Skeletal muscle tissue (tissue), 3 donors: ENCODE measurements at regions not wholly inside any gene's neighbourhood (a gene's known extent, or its start where the extent isn't known, plus 50 kb on each side); places are given as distances from the start of the nearest gene placed in this dataset.

Experiments used
- H3K27ac ChIP-seq: one replicate; pipeline ENCODE4 v1.7.0; 2013; ENCODE audit warnings: mild to moderate bottlenecking, low read depth, low read length, inconsistent platforms
- H3K27me3 ChIP-seq, 3 donors: one replicate each; pipeline ENCODE4 v1.7.0; 2013; ENCODE audit warnings: low read length in 3 of 3; ENCODE audit not compliant: control insufficient read depth in 3 of 3, insufficient read depth in 3 of 3
- H3K36me3 ChIP-seq, 3 donors: one replicate each; pipeline ENCODE4 v1.7.0; 2013; ENCODE audit warnings: low read length in 3 of 3; ENCODE audit not compliant: control insufficient read depth in 3 of 3, insufficient read depth in 3 of 3
- H3K4me1 ChIP-seq, 3 donors: one replicate each; pipeline ENCODE4 v1.7.0; 2013; ENCODE audit warnings: low read length in 3 of 3, mild to moderate bottlenecking in 3 of 3; ENCODE audit not compliant: control insufficient read depth in 3 of 3, insufficient read depth in 3 of 3
- H3K4me3 ChIP-seq, 3 donors: one replicate each; pipeline ENCODE4 v1.7.0; 2013; ENCODE audit warnings: low read length in 3 of 3
- H3K9ac ChIP-seq, 3 donors: one replicate each; pipeline ENCODE4 v1.7.0; 2013; ENCODE audit warnings: low read length in 3 of 3, mild to moderate bottlenecking in 3 of 3, moderate library complexity in 2 of 3, low read depth in 1 of 3
- H3K9me3 ChIP-seq, 3 donors: one replicate each; pipeline ENCODE4 v1.7.0; 2013; ENCODE audit warnings: low read length in 3 of 3; ENCODE audit not compliant: control insufficient read depth in 3 of 3
- donor health status: Osteomylitis.

- peaks cover 3 to 17% (median 7%) of the 10 kb centered on the region in 3 donors for H3K27me3 ChIP-seq
Measured at GRCh38 chr1:47569681-47570470, 132.0 kb downstream of the FOXD2 start.

GRCh38 chr1:47571161-47571560 is 133.3 kb downstream of the FOXD2 start:
- Histone ChIP-seq H3K27me3 (peaks cover 5 to 18% (median 7%) of the 10 kb centered on the region in 3 donors), H3K9me3 (no peaks in the 10 kb centered on the region), H3K9ac (no peak overlapping the region), H3K27ac (no peak overlapping the region), H3K4me1 (peaks cover 0 to 3% (median 2%) of the 10 kb centered on the region in 3 donors), H3K4me3 (no peak overlapping the region), H3K36me3 (no peaks in the 10 kb centered on the region)

More at GRCh38 chr1:47569681-47570470, 132.0 kb downstream of the FOXD2 start:
- no peak overlapping the region for H3K9ac ChIP-seq
- no peak overlapping the region for H3K27ac ChIP-seq
- H3K9me3 ChIP-seq, result no peaks in the 10 kb centered on the region
- no peak overlapping the region for H3K4me3 ChIP-seq
- peaks cover 0 to 3% (median 2%) of the 10 kb centered on the region in 3 donors for H3K4me1 ChIP-seq
- no peaks in the 10 kb centered on the region for H3K36me3 ChIP-seq

GRCh38 chr1:47571952-47572351 is 134.1 kb downstream of the FOXD2 start:
- no peaks in the 10 kb centered on the region for H3K36me3 ChIP-seq
- no peak overlapping the region for H3K4me3 ChIP-seq
- H3K9ac ChIP-seq, result no peak overlapping the region
- peaks cover 7 to 24% (median 7%) of the 10 kb centered on the region in 3 donors for H3K27me3 ChIP-seq
- no peak overlapping the region for H3K27ac ChIP-seq
- no peaks in the 10 kb centered on the region for H3K9me3 ChIP-seq
- H3K4me1 ChIP-seq, result peaks cover 0 to 3% (median 2%) of the 10 kb centered on the region in 3 donors

- Histone ChIP-seq H3K9me3 (no peaks in the 10 kb centered on the region), H3K27me3 (peaks cover 11 to 28% (median 15%) of the 10 kb centered on the region in 3 donors), H3K4me1 (peaks cover 0 to 3% (median 2%) of the 10 kb centered on the region in 3 donors), H3K36me3 (no peaks in the 10 kb centered on the region), H3K27ac (no peak overlapping the region), H3K4me3 (no peak overlapping the region), H3K9ac (no peak overlapping the region)
Measured at GRCh38 chr1:47572731-47573430, 135.0 kb downstream of the FOXD2 start.

GRCh38 chr1:47574451-47575165 is 136.8 kb downstream of the FOXD2 start:
- H3K9ac ChIP-seq, result no peak overlapping the region
- H3K9me3 ChIP-seq, result no peaks in the 10 kb centered on the region
- peaks cover 0 to 3% (median 2%) of the 10 kb centered on the region in 3 donors for H3K4me1 ChIP-seq
- H3K4me3 ChIP-seq, result no peak overlapping the region
- H3K36me3 ChIP-seq, result no peaks in the 10 kb centered on the region
- H3K27ac ChIP-seq, result no peak overlapping the region
- H3K27me3 ChIP-seq, result peaks cover 20 to 33% (median 22%) of the 10 kb centered on the region in 3 donors

- Histone ChIP-seq H3K9ac (no peak overlapping the region), H3K27me3 (peaks cover 24 to 33% (median 25%) of the 10 kb centered on the region in 3 donors), H3K4me1 (peaks cover 0 to 3% (median 0%) of the 10 kb centered on the region in 3 donors), H3K27ac (no peak overlapping the region), H3K9me3 (no peaks in the 10 kb centered on the region), H3K4me3 (no peak overlapping the region), H3K36me3 (no peaks in the 10 kb centered on the region)
Measured at GRCh38 chr1:47575855-47576757, 138.3 kb downstream of the FOXD2 start.

- Histone ChIP-seq H3K9ac (no peak overlapping the region), H3K4me3 (no peak overlapping the region), H3K27me3 (peaks cover 22 to 33% (median 25%) of the 10 kb centered on the region in 3 donors), H3K27ac (no peak overlapping the region), H3K4me1 (peaks cover 0 to 3% (median 0%) of the 10 kb centered on the region in 3 donors), H3K9me3 (no peaks in the 10 kb centered on the region), H3K36me3 (no peaks in the 10 kb centered on the region)
Measured at GRCh38 chr1:47576758-47577115, 138.9 kb downstream of the FOXD2 start.

- no peak overlapping the region for H3K9ac ChIP-seq
- peaks cover 0 to 3% (median 0%) of the 10 kb centered on the region in 3 donors for H3K4me1 ChIP-seq
- H3K27ac ChIP-seq, result no peak overlapping the region
- no peaks in the 10 kb centered on the region for H3K36me3 ChIP-seq
- no peaks in the 10 kb centered on the region for H3K9me3 ChIP-seq
- H3K27me3 ChIP-seq, result peaks cover 22 to 33% (median 25%) of the 10 kb centered on the region in 3 donors
- no peak overlapping the region for H3K4me3 ChIP-seq
Measured at GRCh38 chr1:47577303-47578025, 139.6 kb downstream of the FOXD2 start.
